ENCODE measurements at regions not wholly inside any gene's neighbourhood (a gene's known extent, or its start where the extent isn't known, plus 50 kb on each side); places are given as distances from the start of the nearest gene placed in this dataset.

DNA sequence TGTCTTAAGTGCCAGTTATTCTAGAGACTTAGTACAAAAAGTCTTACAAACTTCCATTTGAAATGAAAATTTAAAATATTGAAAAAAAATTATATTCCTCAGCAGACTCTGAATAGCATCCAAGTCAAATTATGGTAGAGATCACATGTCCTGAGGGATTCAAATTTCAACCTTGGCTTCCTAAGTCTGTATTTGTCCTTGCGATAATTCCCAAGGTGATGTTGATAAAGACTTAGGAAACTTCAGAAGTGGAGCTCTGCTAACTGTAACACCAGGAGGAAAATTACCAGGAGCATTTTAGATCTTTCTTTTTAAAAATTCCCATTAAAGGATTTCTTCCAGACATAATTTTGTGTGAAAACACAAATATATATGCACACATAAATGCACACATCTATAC is 178.3 kb downstream of the IPO8 start:
- TF ChIP-seq, protein P1, sequence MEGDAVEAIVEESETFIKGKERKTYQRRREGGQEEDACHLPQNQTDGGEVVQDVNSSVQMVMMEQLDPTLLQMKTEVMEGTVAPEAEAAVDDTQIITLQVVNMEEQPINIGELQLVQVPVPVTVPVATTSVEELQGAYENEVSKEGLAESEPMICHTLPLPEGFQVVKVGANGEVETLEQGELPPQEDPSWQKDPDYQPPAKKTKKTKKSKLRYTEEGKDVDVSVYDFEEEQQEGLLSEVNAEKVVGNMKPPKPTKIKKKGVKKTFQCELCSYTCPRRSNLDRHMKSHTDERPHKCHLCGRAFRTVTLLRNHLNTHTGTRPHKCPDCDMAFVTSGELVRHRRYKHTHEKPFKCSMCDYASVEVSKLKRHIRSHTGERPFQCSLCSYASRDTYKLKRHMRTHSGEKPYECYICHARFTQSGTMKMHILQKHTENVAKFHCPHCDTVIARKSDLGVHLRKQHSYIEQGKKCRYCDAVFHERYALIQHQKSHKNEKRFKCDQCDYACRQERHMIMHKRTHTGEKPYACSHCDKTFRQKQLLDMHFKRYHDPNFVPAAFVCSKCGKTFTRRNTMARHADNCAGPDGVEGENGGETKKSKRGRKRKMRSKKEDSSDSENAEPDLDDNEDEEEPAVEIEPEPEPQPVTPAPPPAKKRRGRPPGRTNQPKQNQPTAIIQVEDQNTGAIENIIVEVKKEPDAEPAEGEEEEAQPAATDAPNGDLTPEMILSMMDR (conservative IDR thresholded peaks at IDR 0.05; ENCODE audit: low read length), result no peak
- no peak for TF ChIP-seq EZH2phosphoT487 (IDR thresholded peaks at IDR 0.05; ENCODE audit: borderline replicate concordance)

Measured in Loucy (cell line).